ENCODE measurements at regions not wholly inside any gene's neighbourhood (a gene's known extent, or its start where the extent isn't known, plus 50 kb on each side); places are given as distances from the start of the nearest gene placed in this dataset.

DNA sequence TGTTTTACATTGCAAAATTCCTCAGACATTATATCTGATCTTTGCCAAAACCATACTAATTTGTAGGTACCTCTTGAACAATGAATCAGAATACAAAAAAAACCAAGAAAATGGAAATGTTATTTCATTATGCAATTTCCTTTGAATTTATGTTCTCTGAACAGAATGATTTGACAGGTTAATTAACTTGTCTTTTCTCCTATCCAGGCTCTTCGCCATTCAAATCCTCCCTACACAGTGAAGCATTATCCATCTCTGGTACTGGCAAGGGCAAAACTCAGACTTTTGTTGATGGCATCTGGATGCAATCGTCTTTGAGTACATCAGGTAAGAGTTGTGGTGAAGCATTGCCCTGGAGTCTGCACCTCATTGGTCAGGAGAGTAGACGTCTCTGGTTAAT is 655.7 kb upstream of the ITGA1 start (continued):
- TF ChIP-seq POLR2AphosphoS2 (IDR thresholded peaks at IDR 0.05; ENCODE audit: low read depth, low read length) (no peak), GABPA (IDR thresholded peaks at IDR 0.05; ENCODE audit: low read depth) (no peak), MYB (IDR thresholded peaks at IDR 0.05; ENCODE audit: borderline replicate concordance, low read depth, low read length) (no peak), CBX5 (IDR thresholded peaks at IDR 0.05; ENCODE audit: low read depth) (no peak), JUND (IDR thresholded peaks at IDR 0.05; ENCODE audit: low read depth, low read length) (no peak)

DNA sequence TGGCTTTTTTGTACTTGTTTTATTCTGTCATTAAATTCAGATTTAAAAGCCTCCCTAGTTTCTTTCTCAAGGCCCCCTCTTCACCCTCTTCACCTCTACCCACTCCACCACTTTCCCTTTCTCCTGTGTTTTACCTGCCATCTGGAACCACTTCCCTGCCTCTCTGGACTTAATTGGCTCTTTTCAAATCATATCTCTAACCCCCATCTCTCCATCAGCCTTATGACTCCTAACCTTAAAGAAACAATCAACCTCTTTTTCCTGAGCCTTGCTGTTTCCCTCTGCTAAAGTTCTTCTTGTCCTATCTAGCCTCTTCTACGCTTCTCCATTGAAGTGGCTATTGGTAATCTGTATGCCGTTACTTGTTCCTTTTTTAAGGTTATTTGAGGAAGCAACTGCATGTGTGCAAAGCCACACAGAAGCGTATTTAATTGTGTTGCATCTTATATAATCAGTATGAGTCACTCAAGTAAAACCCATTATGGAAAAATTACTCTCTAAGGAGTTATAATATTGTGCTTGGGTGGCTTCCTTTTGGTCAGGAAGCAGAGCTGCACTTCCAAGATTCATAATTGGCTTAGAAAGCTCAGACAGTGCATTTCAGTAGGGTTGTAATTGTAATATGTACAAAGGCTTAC is 653.6 kb upstream of the ITGA1 start:
- in situ Hi-C loops (cut with MboI) = no loop called here
- RAD21 ChIA-PET (ENCODE audit: unreplicated experiment) = no interaction called here

More for the DNA sequence above, 653.6 kb upstream of the ITGA1 start:
- Histone ChIP-seq H4K20me1 (ENCODE audit: control insufficient read depth, insufficient read depth) (no peaks in the 10 kb centered on the region), H3K9me3 (replicated peaks; ENCODE audit: control insufficient read depth, insufficient read depth, low read length) (no peaks in the 10 kb centered on the region), H3K4me1 (ENCODE audit: control insufficient read depth, insufficient read depth, low read length) (no peaks in the 10 kb centered on the region), H3K36me3 (ENCODE audit: control insufficient read depth in 2 of 2, insufficient read depth in 2 of 2, low read length in 1 of 2) (no peaks in the 10 kb centered on the region), H3K79me2 (ENCODE audit: control insufficient read depth, insufficient read depth, low read length) (no peaks in the 10 kb centered on the region), H2AFZ (ENCODE audit: control insufficient read depth, low read depth, low read length) (no peak overlapping the region), H3K27ac (ENCODE audit: control insufficient read depth, insufficient read depth) (no peak overlapping the region), H3K9ac (ENCODE audit: control insufficient read depth, insufficient read depth, low read length) (no peak overlapping the region), H3K4me3 (no peak overlapping the region), H3K27me3 (replicated peaks in 1 of 2; ENCODE audit: control insufficient read depth in 2 of 2, insufficient read depth in 2 of 2, low read length in 1 of 2) (no peaks in the 10 kb centered on the region), H3K4me2 (ENCODE audit: control insufficient read depth, insufficient read depth) (no peak overlapping the region)
- intact Hi-C loops (cut with micrococcal nuclease; ENCODE audit: unreplicated experiment) = no loop called here
- ChIA-PET POLR2A (no interaction called here), CTCF (no interaction called here), SMC1A (ENCODE audit: uncharacterized antibody, unreplicated experiment) (interaction anchor here (1.2 kb wide), 1 partner anchor 8 kb away, joined by 3 read pairs; no protein-coding TSS in a partner anchor)
- no peak for TF ChIP-seq CHD4 (IDR thresholded peaks at IDR 0.05)
- ATAC-seq (no peak), DNase-seq (ENCODE audit: low read depth, low spot score) (no peak), FAIRE-seq (no peak)
- no TSS peak for BruUV-seq (replicated peaks)
- 0% methylated on average over 3 of the region's 3 CpGs for WGBS (ENCODE audit: insufficient coverage, insufficient replicate concordance, low lambda C conversion rate, missing lambda C conversion rate)

All from GM12878 (cell line).